ENCODE measurements at regions not wholly inside any gene's neighbourhood (a gene's known extent, or its start where the extent isn't known, plus 50 kb on each side); places are given as distances from the start of the nearest gene placed in this dataset.
A peak's percentile ranks its signal among the peaks of the same experiment; 100 is the strongest.

GRCh38 chr6:3939964-3940363, 90.8 kb downstream of the FAM50B start (continued):
- no peak for TF ChIP-seq BCLAF1 (IDR thresholded peaks at IDR 0.05; ENCODE audit: borderline replicate concordance in 1 of 2, control insufficient read depth in 1 of 2, low read depth in 2 of 2, low read length in 1 of 2)
- TF ChIP-seq THAP12 (CRISPR knock-in tag; IDR thresholded peaks at IDR 0.05), result no peak
- no peak for TF ChIP-seq SAFB2 (IDR thresholded peaks at IDR 0.05; ENCODE audit: borderline replicate concordance, low read depth, low read length, severe bottlenecking)
- TF ChIP-seq ZNF780A (CRISPR knock-in tag; IDR thresholded peaks at IDR 0.05), result no peak
- TF ChIP-seq MCM5 (IDR thresholded peaks at IDR 0.05; ENCODE audit: low read depth), result no peak
- 0 out of 2 replicates have a peak, but pooled peaks have one; percentile 21 for TF ChIP-seq FOXM1 (IDR thresholded peaks at IDR 0.05; ENCODE audit: low read depth)
- TF ChIP-seq FOXM1 (CRISPR knock-in tag; IDR thresholded peaks at IDR 0.05; ENCODE audit: low read depth), result no peak
- peak; percentile 75 for TF ChIP-seq MEIS2 (IDR thresholded peaks at IDR 0.05; ENCODE audit: partially characterized antibody)
- no peak for TF ChIP-seq SLC30A9 (CRISPR knock-in tag; IDR thresholded peaks at IDR 0.05)
- TF ChIP-seq DACH1 (IDR thresholded peaks at IDR 0.05; ENCODE audit: partially characterized antibody), result no peak
- no peak for TF ChIP-seq HNRNPK (IDR thresholded peaks at IDR 0.05; ENCODE audit: low read depth, low read length, poor library complexity, severe bottlenecking)
- TF ChIP-seq ZNF57 (CRISPR knock-in tag; IDR thresholded peaks at IDR 0.05), result no peak
- TF ChIP-seq CREB3L1 (IDR thresholded peaks at IDR 0.05; ENCODE audit: borderline replicate concordance, low read depth), result no peak
- no peak for TF ChIP-seq TRIM28 (IDR thresholded peaks at IDR 0.05)
- TF ChIP-seq CHD1 (IDR thresholded peaks at IDR 0.05; ENCODE audit: low read length), result no peak
- TF ChIP-seq SAP30 (IDR thresholded peaks at IDR 0.05; ENCODE audit: borderline replicate concordance, insufficient read depth, low read depth, low read length, poor library complexity, severe bottlenecking), result no peak
- no peak for TF ChIP-seq ID3 (CRISPR knock-in tag; IDR thresholded peaks at IDR 0.05)
- TF ChIP-seq ID3 (tag; IDR thresholded peaks at IDR 0.05), result no peak
- TF ChIP-seq ZNF740 (CRISPR knock-in tag; IDR thresholded peaks at IDR 0.05), result no peak
- no peak for TF ChIP-seq ZNF740 (tag; IDR thresholded peaks at IDR 0.05)
- TF ChIP-seq ARHGAP35 (IDR thresholded peaks at IDR 0.05; ENCODE audit: partially characterized antibody), result no peak
- TF ChIP-seq ZBED1 (IDR thresholded peaks at IDR 0.05), result no peak
